GM19328 (cell line): ENCODE measurements at regions not wholly inside any gene's neighbourhood (a gene's known extent, or its start where the extent isn't known, plus 50 kb on each side); places are given as distances from the start of the nearest gene placed in this dataset.

Source experiments
- ATAC-seq: cut with Tn5 transposase; IDR thresholded peaks from one replicate; pipeline ENCODE4 v1.9.1; 2021; ENCODE audit warnings: mild to moderate bottlenecking, moderate library complexity; ENCODE audit not compliant: unreplicated experiment

- no peak for ATAC-seq
Measured at GRCh38 chr3:18008706-18009368, 266.4 kb upstream of the TBC1D5 start.

GRCh38 chr3:18007980-18008379 lies 265.5 kb upstream of the TBC1D5 start:
- ATAC-seq, result no peak

GRCh38 chr3:17995769-17996168 lies 253.3 kb upstream of the TBC1D5 start:
- no peak for ATAC-seq

DNA sequence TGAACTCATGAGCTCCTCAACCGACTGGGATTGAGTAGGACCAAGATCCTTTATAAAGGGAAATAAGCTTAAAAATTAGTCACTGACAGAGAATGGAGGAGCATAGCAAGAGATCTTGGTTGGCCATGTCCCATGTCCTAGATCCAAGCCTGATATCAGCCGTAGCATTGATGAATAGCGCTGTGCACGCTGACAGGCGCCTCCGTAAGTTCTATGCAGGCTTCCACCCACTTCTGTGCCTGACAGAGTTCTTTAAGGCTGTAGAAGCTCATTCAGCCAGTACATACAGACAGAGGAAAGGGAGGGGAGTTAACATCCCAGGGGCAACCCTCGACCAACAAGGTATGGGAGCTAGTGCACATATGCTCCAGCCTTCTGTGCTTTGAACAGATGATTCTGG lies 251.7 kb upstream of the TBC1D5 start:
- ATAC-seq, result no peak

DNA sequence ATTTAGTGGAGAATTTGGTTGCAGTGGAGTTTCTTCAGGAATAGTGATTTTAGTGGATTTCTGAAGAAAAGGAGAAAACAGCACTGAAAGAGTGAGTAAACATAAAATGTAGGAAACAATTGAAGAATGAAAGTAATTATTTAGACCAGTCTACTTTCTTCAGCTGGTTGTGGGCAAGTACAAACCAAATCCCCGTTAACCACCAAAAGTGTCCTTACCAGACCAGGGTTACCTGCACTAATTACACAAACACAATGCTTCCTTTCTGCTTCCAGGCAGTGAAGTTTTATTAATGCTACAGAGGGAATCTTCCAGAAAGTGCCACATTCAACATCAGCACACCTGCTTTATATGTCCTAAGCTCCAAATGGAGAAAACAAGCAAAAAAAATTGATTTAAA lies 248.0 kb upstream of the TBC1D5 start:
- no peak for ATAC-seq

DNA sequence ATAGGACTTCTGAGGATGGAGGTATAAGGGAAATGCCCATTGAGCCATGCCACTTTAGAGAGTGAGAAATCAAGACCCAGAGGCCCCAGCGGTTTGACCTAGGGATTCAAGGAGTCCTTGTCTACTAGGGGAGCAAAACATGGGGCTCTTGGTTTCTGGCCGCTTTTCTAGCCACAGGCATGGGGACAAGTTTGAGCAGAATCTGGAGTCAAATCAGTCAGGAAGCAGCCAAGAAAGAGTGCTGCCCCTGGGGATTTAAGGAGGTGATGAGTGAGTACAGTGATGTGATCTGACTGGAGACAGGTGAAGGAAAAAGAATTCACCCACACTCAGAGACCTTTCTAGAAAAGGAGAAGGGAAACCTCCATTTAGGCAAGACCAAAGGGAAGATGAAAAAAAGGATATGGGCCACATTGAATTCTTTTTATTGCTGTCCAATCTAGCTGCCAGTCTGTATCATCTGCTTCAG lies 244.0 kb upstream of the TBC1D5 start:
- ATAC-seq, result no peak

DNA sequence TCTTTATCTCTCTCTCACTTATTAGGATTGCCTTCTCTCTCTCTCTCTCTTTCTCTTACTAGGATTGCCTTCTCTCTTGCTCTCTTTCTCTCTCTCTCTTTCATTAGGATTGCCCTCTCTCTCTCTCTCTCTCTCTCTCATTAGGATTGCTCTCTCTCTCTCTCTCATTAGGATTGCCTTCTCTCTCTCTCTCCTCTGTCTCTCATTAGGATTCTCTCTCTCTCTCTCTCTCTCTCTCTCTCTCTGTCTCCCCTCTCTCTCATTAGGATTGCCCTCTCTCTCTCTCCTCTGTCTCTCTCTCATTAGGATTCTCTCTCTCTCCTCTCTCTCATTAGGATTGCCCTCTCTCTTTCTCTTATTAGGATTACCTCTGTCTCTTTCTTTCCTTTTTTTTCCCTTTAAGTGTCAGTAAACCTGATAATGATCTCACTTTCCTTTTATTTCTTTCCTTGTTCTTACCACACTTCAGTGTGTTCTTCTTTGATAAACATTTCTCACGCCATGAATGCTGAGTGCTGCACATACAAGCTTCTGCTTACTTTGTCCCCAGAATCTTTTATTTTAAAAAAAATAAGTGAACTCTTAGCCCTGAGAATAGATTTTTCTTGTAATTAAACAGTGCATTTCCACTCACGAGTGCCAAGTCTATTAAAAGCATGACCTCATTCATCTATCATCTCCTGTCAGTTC lies 243.4 kb upstream of the TBC1D5 start:
- ATAC-seq, result no peak

- no peak for ATAC-seq
Measured at GRCh38 chr3:17983106-17983505, 240.7 kb upstream of the TBC1D5 start.

DNA sequence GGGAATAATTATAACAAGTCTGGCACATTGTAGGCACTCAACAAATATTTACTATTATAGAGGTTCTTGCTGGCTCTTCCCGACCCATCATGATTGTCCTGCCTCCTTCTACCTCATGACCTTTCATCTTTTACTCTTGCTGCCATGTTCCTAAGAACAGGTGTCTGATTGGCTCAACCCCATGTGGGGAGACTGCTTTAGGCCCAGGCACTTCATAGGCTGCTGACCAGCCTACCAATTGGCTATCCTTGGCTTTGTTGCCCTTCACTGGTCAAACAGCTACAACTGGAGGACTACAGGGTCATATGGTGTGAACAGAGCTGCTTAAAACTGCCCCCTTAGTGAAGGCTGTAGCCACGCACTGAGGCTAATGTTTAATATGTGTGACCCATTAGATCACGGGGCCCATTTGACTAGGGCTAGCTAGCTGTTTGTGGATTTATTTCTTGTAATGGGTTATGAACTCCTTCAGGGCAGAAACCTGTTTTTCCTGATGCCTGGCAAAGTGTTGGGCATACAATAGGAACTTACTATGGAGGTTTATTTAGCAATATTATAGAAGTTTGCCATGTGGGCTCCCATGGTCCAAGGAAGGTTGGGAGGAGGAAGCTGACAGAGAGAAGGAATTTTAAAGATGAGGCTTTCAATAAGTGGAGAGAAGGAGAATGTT lies 239.9 kb upstream of the TBC1D5 start:
- no peak for ATAC-seq

GRCh38 chr3:17980863-17981262 lies 238.4 kb upstream of the TBC1D5 start:
- no peak for ATAC-seq

- no peak for ATAC-seq
Measured at GRCh38 chr3:17979911-17980310, 237.5 kb upstream of the TBC1D5 start.

DNA sequence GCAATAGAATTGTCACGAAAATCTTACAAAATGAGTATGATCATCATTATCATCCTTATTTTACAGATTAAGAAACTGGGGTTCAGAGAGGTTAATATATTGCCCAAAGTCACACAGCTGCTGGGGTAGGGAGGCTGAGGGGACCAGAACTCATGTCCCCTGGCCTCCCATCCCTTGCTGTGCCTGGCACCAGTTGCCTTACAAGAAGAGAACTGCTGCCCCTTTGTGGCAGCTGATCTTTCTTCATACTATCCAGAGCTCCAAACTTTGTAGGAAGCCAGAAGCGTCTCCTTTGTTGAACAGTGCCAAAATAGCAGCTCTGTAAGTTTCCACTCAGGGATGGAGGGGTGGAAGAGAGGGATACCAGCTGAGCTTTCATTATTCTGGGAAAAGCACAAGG lies 236.8 kb upstream of the TBC1D5 start:
- no peak for ATAC-seq

GRCh38 chr3:17974206-17974841 lies 231.9 kb upstream of the TBC1D5 start:
- no peak for ATAC-seq

DNA sequence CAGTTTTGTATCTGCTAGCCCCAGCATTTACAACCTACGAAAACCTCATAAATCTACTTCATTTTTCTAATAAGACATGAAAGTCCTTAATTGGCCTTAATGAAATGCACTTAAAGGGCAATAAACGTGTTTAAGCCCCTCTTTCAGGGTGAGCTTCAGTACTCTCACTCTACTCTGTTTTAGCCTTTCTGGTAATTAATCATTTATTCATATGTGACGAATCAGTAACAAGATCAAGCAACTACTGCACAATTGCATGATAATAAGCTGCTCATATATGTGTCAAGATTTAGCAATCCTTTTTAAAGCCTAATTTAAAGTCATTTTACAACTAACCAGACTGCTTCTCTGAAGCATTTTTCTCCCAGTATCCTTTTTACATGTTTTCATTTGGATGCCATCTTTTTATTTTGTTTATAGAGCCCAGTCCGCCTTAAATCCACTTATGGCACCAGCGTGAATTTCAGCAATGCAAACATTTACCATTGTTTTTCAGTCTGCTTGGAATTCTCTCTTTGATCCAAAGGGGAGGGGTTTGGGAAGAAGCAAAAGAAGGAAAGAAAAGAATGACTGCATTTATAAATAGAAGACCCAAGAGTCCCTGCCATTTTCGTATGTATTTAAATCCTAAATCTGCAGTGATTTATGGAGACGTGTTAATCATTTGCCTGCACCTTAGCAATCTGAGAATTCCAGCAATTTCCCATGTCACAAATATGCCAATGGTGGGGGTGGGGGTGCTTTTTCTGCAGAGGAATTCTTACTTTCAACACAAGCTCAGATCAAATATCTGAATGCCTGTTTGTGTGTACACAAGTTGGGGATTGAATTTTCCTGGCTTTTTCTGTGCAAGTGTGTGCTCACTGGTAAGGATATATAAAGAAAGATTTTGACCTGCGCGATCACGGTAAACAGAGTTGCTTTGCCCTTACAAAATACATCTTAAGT lies 230.8 kb upstream of the TBC1D5 start:
- ATAC-seq, result no peak

DNA sequence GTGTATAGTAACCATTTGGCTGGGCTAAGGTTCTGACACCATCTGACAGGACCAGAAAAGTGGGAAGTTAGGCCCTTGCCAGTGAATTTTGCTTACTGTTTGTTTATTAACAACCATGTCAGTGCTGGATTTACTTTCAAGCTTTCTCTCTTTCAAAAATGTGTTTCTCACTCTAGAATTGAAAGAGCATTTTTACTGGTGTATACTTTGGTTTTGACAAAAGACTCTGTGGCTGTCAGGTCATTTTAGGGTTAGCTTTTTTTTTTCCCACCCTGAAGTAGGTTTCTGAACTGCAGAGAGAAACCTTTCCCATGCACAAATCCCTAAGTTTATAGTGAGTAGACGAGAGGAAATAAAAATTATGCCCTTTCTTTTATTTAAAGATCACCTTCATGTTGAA lies 230.0 kb upstream of the TBC1D5 start:
- no peak for ATAC-seq

DNA sequence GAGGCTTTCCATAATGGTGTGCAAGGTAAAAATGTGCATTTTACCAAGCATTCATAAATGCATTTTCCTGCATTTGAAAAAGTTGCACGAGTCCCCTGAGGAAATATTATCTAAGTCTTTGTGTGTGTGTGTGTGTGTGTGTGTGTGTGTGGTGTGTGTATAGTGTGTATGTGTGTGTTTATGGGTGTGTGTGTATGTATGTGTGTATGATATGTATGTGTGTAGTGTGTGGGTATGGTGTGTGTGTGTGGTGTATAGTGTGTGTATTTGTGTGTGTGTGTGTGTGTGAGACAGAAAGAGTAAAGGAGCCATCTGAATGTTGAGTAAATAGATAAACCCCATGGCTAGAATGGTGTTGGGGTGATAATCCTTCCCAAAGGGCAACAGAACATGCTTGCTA lies 229.6 kb upstream of the TBC1D5 start:
- ATAC-seq, result no peak

GRCh38 chr3:17969985-17970568 lies 227.6 kb upstream of the TBC1D5 start:
- no peak for ATAC-seq

GRCh38 chr3:17969244-17969643 lies 226.8 kb upstream of the TBC1D5 start:
- ATAC-seq, result no peak

GRCh38 chr3:17967953-17968607 lies 225.6 kb upstream of the TBC1D5 start:
- ATAC-seq, result no peak

DNA sequence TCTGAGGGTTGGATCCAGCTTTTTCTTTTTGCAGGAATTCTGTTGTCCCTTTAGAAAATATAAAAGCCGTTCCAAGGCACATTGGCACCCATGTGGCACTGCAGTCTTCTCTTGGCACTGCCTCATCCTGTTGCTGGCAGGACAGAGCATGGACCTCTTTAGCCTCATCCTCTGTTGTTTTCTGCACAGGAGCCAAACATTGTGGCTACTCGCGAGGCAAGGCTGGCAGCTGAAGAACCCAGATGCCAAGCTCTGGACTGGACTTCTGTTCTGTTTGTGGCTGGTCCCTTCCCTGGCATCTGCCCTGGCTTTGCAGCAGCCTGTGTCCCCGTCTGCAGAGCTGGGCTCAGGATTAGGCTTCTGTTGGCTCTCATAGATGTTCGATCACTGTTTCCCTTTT lies 224.7 kb upstream of the TBC1D5 start:
- ATAC-seq, result no peak
